ENCODE measurements at regions not wholly inside any gene's neighbourhood (a gene's known extent, or its start where the extent isn't known, plus 50 kb on each side); places are given as distances from the start of the nearest gene placed in this dataset.

GRCh38 chr2:5164776-5165525 is 527.2 kb upstream of the SOX11 start:
- POLR2A ChIA-PET = no interaction called here
- H3K27me3 ChIP-seq (ENCODE audit: control insufficient read depth, insufficient read depth, low read length) = no peaks in the 10 kb centered on the region
- TF ChIP-seq CTCF (IDR thresholded peaks at IDR 0.05; ENCODE audit: insufficient read depth, low read depth, low read length) = no peak
- no peak overlapping the region for H3K4me3 ChIP-seq (ENCODE audit: low read depth, low read length)
- no peaks in the 10 kb centered on the region for H3K36me3 ChIP-seq (ENCODE audit: control insufficient read depth, insufficient read depth, low read length)
- no peak for DNase-seq (ENCODE audit: low read depth)
- CTCF ChIA-PET = no interaction called here

- TF ChIP-seq CTCF (IDR thresholded peaks at IDR 0.05; ENCODE audit: insufficient read depth, low read depth, low read length) = no peak
- H3K36me3 ChIP-seq (ENCODE audit: control insufficient read depth, insufficient read depth, low read length) = no peaks in the 10 kb centered on the region
- ChIA-PET POLR2A (no interaction called here), CTCF (no interaction called here)
- no peak overlapping the region for H3K4me3 ChIP-seq (ENCODE audit: low read depth, low read length)
- no peak for DNase-seq (ENCODE audit: low read depth)
- H3K27me3 ChIP-seq (ENCODE audit: control insufficient read depth, insufficient read depth, low read length) = no peaks in the 10 kb centered on the region
These were observed 519.3 kb upstream of the SOX11 start for GRCh38 chr2:5172923-5173322.

GRCh38 chr2:5173876-5174535 is 518.2 kb upstream of the SOX11 start:
- TF ChIP-seq CTCF (IDR thresholded peaks at IDR 0.05; ENCODE audit: insufficient read depth, low read depth, low read length) = no peak

GRCh38 chr2:5175231-5175630 is 517.0 kb upstream of the SOX11 start:
- ChIA-PET CTCF (no interaction called here), POLR2A (no interaction called here)
- no peaks in the 10 kb centered on the region for H3K36me3 ChIP-seq (ENCODE audit: control insufficient read depth, insufficient read depth, low read length)
- DNase-seq (ENCODE audit: low read depth) = no peak
- H3K4me3 ChIP-seq (ENCODE audit: low read depth, low read length) = no peak overlapping the region
- no peaks in the 10 kb centered on the region for H3K27me3 ChIP-seq (ENCODE audit: control insufficient read depth, insufficient read depth, low read length)
- no peak for TF ChIP-seq CTCF (IDR thresholded peaks at IDR 0.05; ENCODE audit: insufficient read depth, low read depth, low read length)

More at GRCh38 chr2:5173876-5174535, 518.2 kb upstream of the SOX11 start:
- POLR2A ChIA-PET = no interaction called here
- CTCF ChIA-PET = no interaction called here
- DNase-seq (ENCODE audit: low read depth) = no peak
- Histone ChIP-seq H3K27me3 (ENCODE audit: control insufficient read depth, insufficient read depth, low read length) (no peaks in the 10 kb centered on the region), H3K36me3 (ENCODE audit: control insufficient read depth, insufficient read depth, low read length) (no peaks in the 10 kb centered on the region), H3K4me3 (ENCODE audit: low read depth, low read length) (no peak overlapping the region)

GRCh38 chr2:5176764-5177163 is 515.4 kb upstream of the SOX11 start:
- DNase-seq (ENCODE audit: low read depth) = no peak
- no peak overlapping the region for H3K4me3 ChIP-seq (ENCODE audit: low read depth, low read length)
- TF ChIP-seq CTCF (IDR thresholded peaks at IDR 0.05; ENCODE audit: insufficient read depth, low read depth, low read length) = no peak
- CTCF ChIA-PET = no interaction called here
- POLR2A ChIA-PET = no interaction called here
- no peaks in the 10 kb centered on the region for H3K36me3 ChIP-seq (ENCODE audit: control insufficient read depth, insufficient read depth, low read length)
- no peaks in the 10 kb centered on the region for H3K27me3 ChIP-seq (ENCODE audit: control insufficient read depth, insufficient read depth, low read length)

All from BJ (cell line).